Globus pallidus (tissue), 1 donor: ENCODE measurements at regions not wholly inside any gene's neighbourhood (a gene's known extent, or its start where the extent isn't known, plus 50 kb on each side); places are given as distances from the start of the nearest gene placed in this dataset.

ENCODE experiments used
- DNase-seq: peaks from one replicate; pipeline ENCODE4 v3.0.0-alpha.2; 2015; ENCODE audit warnings: low spot score

GRCh38 chr20:50379049-50379990 is 130.9 kb upstream of the PTPN1 start:
- no peak for DNase-seq

GRCh38 chr20:50379991-50380696 is 130.0 kb upstream of the PTPN1 start:
- DNase-seq: no peak

GRCh38 chr20:50380697-50381040 is 129.5 kb upstream of the PTPN1 start:
- DNase-seq: no peak

DNA sequence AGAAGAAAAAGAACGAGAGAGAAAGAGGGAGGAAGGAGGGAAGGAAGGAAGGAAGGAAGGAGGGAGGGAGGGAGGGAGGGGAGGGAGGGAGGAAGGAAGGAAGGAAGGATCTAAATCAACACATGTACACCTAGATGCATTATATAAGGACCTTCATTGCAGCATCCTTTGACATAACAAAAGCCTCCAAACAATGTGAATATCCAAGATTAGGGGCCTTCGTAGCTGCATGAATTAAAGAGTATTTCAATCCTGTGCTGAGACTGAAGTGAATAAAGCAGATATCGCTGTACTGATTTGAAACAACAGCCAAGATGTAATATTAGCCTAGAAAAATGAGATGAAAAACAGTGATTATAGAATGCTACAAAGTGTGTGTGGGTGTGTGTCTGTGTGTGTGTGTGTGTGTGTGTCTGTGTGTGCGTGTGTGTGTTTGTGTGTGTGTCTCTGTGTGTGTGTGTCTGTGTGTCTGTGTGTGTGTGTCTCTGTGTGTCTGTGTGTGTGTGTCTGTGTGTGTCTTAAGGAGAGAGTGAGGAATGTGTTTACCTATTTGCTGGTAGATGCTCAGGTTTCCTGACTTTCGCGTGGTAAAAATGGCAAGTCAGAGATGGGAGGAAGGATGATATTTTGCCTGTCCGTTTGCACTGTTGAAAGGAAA is 129.0 kb upstream of the PTPN1 start:
- DNase-seq: no peak

DNA sequence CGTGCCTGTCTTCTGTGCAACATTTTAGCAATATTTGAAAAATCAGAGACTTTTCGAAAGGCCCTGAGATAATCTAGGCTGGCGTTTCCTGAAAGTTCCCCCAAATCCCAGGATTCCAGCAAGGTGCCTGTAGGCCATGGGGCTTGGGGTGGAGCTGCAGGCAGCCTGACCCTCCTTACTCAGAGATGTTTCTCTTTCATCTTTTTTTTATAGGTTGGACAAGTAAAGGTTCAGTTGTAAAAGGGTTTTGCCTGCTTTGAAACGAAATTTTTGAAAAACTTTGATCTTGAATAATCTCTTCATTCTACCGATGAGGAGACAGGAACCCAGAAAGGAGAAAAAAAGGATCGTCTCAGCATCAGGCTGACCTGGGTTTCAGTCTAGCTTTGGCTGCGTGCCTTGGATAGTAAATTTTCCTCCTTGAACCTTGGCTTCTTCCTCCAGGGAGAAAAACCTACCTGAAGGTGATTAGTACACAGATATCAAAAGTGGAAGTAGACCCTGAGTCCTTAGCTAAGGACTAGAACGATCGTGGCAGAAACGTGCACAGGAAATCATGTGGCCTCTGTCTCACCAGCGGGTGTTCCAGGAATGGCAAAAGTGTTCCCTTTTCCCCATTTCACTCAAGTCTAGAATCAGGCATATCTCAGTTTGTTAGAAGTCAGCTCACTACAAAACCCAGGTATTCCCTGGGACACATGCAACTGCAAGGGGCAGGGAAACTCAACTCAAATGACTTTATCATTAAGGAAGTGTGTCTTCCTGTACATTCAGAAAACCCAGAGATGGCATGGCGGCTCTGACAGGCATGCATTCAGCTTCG is 128.2 kb upstream of the PTPN1 start:
- DNase-seq: no peak

DNA sequence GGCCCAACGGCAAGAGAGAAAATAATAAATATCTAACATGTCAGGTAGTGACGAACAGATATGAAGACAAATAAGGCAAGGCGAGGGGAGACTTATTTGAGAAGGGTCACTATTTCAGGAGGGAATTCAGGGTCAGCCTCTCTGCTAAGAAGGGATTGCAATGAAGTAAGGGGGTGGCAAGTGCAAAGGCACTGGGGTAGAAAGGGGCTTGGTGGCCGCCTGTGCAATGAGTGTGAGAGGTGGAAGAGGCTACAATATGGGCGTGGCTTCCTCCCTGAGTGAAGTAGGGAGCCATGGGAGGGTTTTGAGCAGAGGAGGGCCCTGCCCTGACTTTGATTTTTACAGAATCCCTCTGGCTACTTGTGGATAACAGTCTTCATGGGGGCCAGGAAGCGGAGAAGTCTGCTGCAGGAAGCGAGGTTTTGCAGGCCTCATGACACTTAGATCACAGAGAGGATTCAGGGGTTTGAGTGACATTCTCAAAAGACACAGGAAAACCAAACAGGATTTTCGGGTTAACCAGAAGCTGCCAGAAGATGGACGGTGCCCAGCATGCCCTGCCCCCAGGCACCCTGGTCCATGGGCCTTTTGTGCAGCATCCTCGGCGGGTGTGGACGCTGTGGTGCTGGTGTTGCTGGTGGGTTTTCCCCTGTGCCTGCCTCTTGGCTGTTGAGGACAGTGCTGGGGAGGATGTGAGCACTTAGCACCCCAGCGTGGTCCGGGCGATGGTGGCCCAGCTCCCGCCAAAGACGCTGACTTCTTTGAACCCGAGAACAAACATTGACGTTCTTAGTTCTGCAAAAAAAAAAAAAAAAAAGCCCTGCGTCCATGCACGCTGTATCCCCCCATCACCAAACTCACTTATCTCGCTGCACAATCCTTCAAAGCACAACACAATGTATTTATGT is 124.2 kb upstream of the PTPN1 start:
- no peak for DNase-seq

- no peak for DNase-seq
Observed at GRCh38 chr20:50386641-50386960, 123.6 kb upstream of the PTPN1 start.

DNA sequence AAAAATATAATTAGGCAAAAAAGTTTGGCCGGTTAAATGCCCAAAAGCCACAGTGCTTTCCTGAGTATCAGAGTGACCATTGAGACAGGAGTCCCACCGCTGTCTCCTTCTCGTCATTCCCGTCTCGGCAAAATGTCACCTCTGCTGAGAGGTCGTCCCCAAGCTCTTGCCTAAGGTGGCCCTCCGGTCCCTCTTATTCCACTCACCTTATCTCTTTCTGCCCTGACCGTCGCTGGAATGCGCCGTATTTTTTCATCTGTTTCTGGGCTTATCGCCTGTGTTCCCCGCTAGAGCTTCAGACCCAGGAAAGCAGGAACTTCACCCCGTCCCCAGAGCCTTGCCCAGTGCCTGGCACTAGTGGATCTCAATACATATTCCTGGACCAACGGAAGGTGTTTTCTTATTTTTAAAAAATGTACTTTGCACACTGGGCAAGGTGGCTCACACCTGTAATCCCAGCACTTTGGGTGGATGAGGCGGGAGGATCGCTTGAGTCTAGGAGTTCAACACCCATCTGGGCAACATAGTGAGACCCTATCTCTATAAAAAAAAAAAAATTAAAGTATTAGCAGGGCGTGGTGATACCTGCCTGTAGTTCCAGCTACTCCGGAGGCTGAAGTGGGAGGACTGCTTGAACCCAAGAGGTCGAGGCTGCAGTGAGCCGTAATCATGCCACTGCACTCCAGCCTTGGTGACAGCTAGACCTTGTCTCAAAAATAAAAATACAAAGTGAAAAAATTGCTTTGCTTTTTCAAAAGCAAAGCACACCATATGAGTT is 122.8 kb upstream of the PTPN1 start:
- DNase-seq: no peak

DNA sequence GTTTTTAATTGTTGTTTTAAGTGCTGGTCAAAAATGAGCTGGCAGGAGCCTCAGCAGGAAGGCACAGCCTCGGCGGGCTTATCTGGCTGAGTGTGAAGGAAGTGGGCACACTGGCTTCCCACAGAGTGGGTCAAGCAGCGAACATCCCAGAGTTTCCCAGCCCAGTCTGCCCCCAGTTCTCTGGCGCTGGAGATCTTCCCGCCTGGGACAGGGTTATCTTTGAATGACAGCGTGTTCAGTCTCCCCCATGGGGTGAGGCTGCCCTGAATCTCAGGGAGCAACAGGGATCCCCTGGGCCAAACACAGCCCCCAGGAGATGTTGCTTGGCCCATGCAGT is 122.2 kb upstream of the PTPN1 start:
- DNase-seq: no peak

- no peak for DNase-seq
Observed at GRCh38 chr20:50388733-50389437, 121.3 kb upstream of the PTPN1 start.

DNA sequence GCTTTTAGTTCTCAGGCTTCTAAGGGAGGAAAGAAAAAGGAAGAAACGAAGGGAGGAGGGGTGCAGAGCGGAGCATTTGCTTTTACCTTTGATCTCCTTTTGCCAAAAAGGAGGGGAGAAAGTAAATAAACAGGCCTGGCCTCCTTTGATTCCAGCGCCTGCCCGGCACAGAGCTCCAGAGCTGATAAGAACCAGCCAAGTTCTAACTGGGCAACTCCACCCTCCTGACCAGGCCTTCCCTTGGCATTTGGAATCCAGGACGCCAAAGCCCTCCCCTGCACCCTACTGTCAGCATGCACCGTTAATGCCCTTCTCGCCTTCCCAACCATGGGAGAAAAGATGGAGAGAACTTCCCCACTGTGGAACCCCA is 120.8 kb upstream of the PTPN1 start:
- no peak for DNase-seq

- DNase-seq: no peak
Observed at GRCh38 chr20:50389808-50390684, 120.1 kb upstream of the PTPN1 start.

- DNase-seq: no peak
Observed at GRCh38 chr20:50390685-50391443, 119.3 kb upstream of the PTPN1 start.

DNA sequence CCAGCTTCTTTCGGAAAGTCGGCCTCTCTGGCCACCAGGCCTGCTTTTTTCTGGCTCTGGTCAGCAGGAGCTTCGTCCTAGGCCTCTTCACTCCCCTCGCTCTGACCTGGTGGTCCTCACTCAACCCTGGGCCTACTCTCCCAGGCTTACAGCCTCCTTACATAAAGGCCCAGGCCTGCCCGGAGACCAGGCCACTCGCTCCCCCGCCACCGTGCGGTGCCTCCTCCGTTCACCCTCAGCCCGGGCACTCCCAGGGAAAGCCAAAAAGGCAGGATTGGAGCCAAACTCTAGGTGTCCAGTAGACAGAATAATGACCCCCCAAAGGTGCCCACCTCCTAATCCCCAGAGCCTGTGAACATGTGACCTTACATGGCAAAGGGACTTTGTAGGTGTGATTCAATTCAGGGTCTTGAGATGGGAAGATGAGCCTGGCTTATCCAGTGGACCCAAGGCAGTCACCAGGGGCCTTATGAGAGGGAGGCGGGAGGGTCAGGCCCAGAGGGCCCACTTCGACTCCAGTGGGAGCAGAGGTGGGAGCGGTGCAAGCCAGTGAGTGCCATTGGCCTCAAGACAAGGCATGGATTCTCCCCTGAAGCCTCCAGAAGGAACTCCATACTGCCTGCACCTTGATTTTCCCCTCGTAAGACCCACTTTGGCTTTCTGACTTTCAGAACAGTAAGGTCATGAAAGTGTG is 118.6 kb upstream of the PTPN1 start:
- no peak for DNase-seq

DNA sequence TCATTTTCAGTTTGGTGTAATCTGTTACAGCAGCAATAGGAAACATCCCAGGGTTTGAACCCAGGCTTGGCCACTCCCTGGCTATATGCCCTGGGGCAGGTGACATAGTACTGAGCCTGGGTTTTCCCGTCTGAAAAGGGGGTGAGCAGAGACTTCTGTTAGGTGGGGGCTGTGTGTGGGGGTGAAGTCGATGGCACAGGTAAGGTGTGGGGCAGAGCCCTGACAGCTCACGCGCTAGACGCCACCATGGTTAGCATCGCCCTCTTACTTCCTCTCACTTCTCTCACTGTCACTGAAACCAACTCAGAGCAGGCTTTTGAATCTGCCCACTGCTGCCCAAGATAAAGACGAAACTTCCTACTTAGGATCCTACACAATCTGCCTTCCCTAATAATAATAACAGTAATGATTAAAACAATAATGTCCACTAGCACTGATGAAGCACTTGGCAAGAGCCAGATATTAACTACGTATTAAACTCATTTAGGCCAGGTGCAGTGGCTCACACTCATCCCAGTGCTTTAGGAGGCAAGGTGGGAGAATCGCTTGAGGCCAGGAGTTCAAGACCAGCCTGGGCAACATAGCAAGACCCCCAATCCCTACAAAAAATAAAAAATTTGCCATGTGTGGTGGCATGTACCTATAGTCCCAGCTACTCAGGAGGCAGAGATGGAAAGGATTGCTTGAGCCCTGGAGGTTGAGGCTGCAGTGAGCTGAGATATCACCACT is 117.9 kb upstream of the PTPN1 start:
- no peak for DNase-seq

DNA sequence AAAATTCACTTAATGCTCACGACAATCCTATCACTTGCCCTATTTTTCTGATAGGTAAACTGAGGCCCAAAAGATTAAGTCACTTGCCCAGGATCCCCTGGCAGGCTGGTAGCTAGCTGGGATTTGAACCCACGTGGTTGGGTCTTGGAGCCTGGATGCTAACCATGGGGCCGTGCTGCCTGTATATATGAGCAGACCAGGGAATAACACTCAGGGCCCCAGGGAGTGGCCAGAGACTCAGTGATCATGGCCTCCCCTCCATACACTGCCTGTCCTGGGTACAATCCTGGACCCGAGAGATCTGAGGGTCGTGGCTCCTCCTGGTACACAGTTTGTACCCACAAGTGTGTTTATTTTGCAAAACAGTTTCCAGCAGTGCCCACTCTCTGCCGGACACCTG is 116.9 kb upstream of the PTPN1 start:
- DNase-seq: no peak
